Mesenchymal stem cell (in vitro differentiated cells and primary cell): ENCODE measurements at regions not wholly inside any gene's neighbourhood (a gene's known extent, or its start where the extent isn't known, plus 50 kb on each side); places are given as distances from the start of the nearest gene placed in this dataset.

Experiments
- DNase-seq: peaks from one replicate; pipeline ENCODE4 v3.0.0-alpha.2; 2013
- H2AFZ ChIP-seq: one replicate; pipeline ENCODE4 v1.6.1; 2013; ENCODE audit warnings: low read depth, mild to moderate bottlenecking, control low read depth, inconsistent platforms, low read length, moderate library complexity
- H2AK5ac ChIP-seq: 2 replicates; pipeline ENCODE4 v1.6.1; 2013; ENCODE audit warnings: low read length, moderate library complexity, mild to moderate bottlenecking, inconsistent platforms; ENCODE audit not compliant: severe bottlenecking
- H2BK120ac ChIP-seq: one replicate; pipeline ENCODE4 v1.6.1; 2013; ENCODE audit warnings: low read depth, mild to moderate bottlenecking, inconsistent platforms, low read length, moderate library complexity
- H2BK12ac ChIP-seq, 2 experiments: one replicate each; pipeline ENCODE4 v1.6.1; 2013; ENCODE audit warnings: inconsistent platforms in 2 of 2, low read length in 2 of 2, mild to moderate bottlenecking in 2 of 2, moderate library complexity in 2 of 2, control low read depth in 1 of 2
- H2BK15ac ChIP-seq: one replicate; pipeline ENCODE4 v1.6.1; 2013; ENCODE audit warnings: mild to moderate bottlenecking, low read depth, inconsistent platforms; ENCODE audit not compliant: poor library complexity, severe bottlenecking
- H2BK5ac ChIP-seq: 2 replicates; pipeline ENCODE4 v1.6.1; 2013; ENCODE audit warnings: low read depth, mild to moderate bottlenecking, low read length, control low read depth, inconsistent platforms; ENCODE audit not compliant: poor library complexity, severe bottlenecking
- H3K14ac ChIP-seq, 2 experiments: one replicate each; pipeline ENCODE4 v1.6.1; 2013; ENCODE audit warnings: inconsistent platforms in 2 of 2, low read length in 2 of 2, control low read depth in 1 of 2, mild to moderate bottlenecking in 1 of 2, moderate library complexity in 1 of 2
- H3K18ac ChIP-seq, 2 experiments: one replicate each; pipeline ENCODE4 v1.6.1; 2013; ENCODE audit warnings: inconsistent platforms in 2 of 2, low read length in 2 of 2, control low read depth in 1 of 2, low read depth in 1 of 2, mild to moderate bottlenecking in 1 of 2
- H3K23ac ChIP-seq, 2 experiments: one replicate each; pipeline ENCODE4 v1.6.1; 2013; ENCODE audit warnings: inconsistent platforms in 2 of 2, low read length in 2 of 2, mild to moderate bottlenecking in 2 of 2, moderate library complexity in 2 of 2, control low read depth in 1 of 2
- H3K27ac ChIP-seq: 2 replicates; pipeline ENCODE4 v1.5.1; 2013; ENCODE audit warnings: mild to moderate bottlenecking, moderate library complexity, low read length, control low read depth, inconsistent platforms; ENCODE audit not compliant: poor library complexity, severe bottlenecking
- H3K27me3 ChIP-seq, 2 experiments: 2 replicates each; pipeline versions ENCODE4 v1.6.1 to v1.7.0; 2013; ENCODE audit warnings: low read length in 2 of 2, mild to moderate bottlenecking in 2 of 2, moderate library complexity in 2 of 2, control low read depth in 1 of 2, inconsistent platforms in 1 of 2; ENCODE audit not compliant: control insufficient read depth in 1 of 2, insufficient read depth in 1 of 2
- H3K36me3 ChIP-seq, 2 experiments: 2 replicates each; pipeline versions ENCODE4 v1.6.1 to v1.7.0; 2013; ENCODE audit warnings: low read length in 2 of 2, control low read depth in 1 of 2, inconsistent platforms in 1 of 2, low read depth in 1 of 2, mild to moderate bottlenecking in 1 of 2; ENCODE audit not compliant: insufficient read depth in 2 of 2, control insufficient read depth in 1 of 2
- H3K4ac ChIP-seq, 2 experiments: one replicate each; pipeline ENCODE4 v1.6.1; 2013; ENCODE audit warnings: inconsistent platforms in 2 of 2, low read length in 2 of 2, mild to moderate bottlenecking in 2 of 2, moderate library complexity in 2 of 2, control low read depth in 1 of 2, low read depth in 1 of 2
- H3K4me1 ChIP-seq: 2 replicates; pipeline ENCODE4 v1.6.1; 2013; ENCODE audit warnings: low read depth, low read length, control low read depth; ENCODE audit not compliant: control insufficient read depth, insufficient read depth
- H3K4me2 ChIP-seq: 2 replicates; pipeline ENCODE4 v1.6.1; 2013; ENCODE audit warnings: low read length, mild to moderate bottlenecking, inconsistent platforms; ENCODE audit not compliant: poor library complexity, severe bottlenecking
- H3K4me3 ChIP-seq, 2 experiments: 2 replicates each; pipeline versions ENCODE4 v1.5.1 to v1.7.0; 2013; ENCODE audit warnings: low read length in 2 of 2, mild to moderate bottlenecking in 2 of 2, control low read depth in 1 of 2, low read depth in 1 of 2; ENCODE audit not compliant: insufficient read depth in 1 of 2
- H3K79me1 ChIP-seq: replicated peaks from 2 replicates; pipeline ENCODE4 v1.6.1; 2013; ENCODE audit warnings: mild to moderate bottlenecking, control low read depth, low read length, inconsistent platforms; ENCODE audit not compliant: poor library complexity, severe bottlenecking
- H3K9ac ChIP-seq: 2 replicates; pipeline ENCODE4 v1.7.0; 2013; ENCODE audit warnings: mild to moderate bottlenecking, low read length, moderate library complexity
- H3K9me3 ChIP-seq: 2 replicates; pipeline ENCODE4 v1.7.0; 2013; ENCODE audit warnings: mild to moderate bottlenecking, low read length; ENCODE audit not compliant: control insufficient read depth
- H4K8ac ChIP-seq: one replicate; pipeline ENCODE4 v1.6.1; 2013; ENCODE audit warnings: inconsistent platforms, mild to moderate bottlenecking, low read length, moderate library complexity
- H4K91ac ChIP-seq: one replicate; pipeline ENCODE4 v1.6.1; 2013; ENCODE audit warnings: mild to moderate bottlenecking, low read length, inconsistent platforms
- WGBS: methylation state at CpG from one replicate; pipeline ENCODE4 v1.1.7; 2013; ENCODE audit warnings: mixed read lengths; 5-methylcytosine and 5-hydroxymethylcytosine counted together

GRCh38 chr13:106416645-106417044, 118.8 kb downstream of the EFNB2 start:
- Histone ChIP-seq H3K27ac (no peak overlapping the region), H3K4me1 (no peaks in the 10 kb centered on the region), H3K14ac (no peak overlapping the region), H3K79me1 (no peaks in the 10 kb centered on the region), H2BK120ac (no peak overlapping the region), H4K91ac (no peak overlapping the region), H3K4ac (no peak overlapping the region), H2AFZ (no peak overlapping the region), H4K8ac (no peak overlapping the region), H2BK15ac (no peak overlapping the region), H2BK5ac (no peak overlapping the region), H2BK12ac (no peak overlapping the region), H3K9ac (no peak overlapping the region), H2AK5ac (no peak overlapping the region), H3K18ac (no peak overlapping the region), H3K4me2 (no peak overlapping the region), H3K9me3 (no peaks in the 10 kb centered on the region), H3K4me3 (no peak overlapping the region), H3K36me3 (no peaks in the 10 kb centered on the region), H3K23ac (no peak overlapping the region), H3K27me3 (no peaks in the 10 kb centered on the region)
- WGBS = 85% methylated on average over 3 of the region's 3 CpGs
- no peak for DNase-seq

GRCh38 chr13:106415971-106416370, 119.5 kb downstream of the EFNB2 start:
- Histone ChIP-seq H2BK5ac (no peak overlapping the region), H3K4ac (no peak overlapping the region), H3K4me1 (no peaks in the 10 kb centered on the region), H3K27me3 (no peaks in the 10 kb centered on the region), H3K18ac (no peak overlapping the region), H2BK12ac (no peak overlapping the region), H2BK15ac (no peak overlapping the region), H2AK5ac (no peak overlapping the region), H3K23ac (no peak overlapping the region), H3K9me3 (no peaks in the 10 kb centered on the region), H3K4me3 (no peak overlapping the region), H4K8ac (no peak overlapping the region), H3K79me1 (no peaks in the 10 kb centered on the region), H4K91ac (no peak overlapping the region), H3K14ac (no peak overlapping the region), H2BK120ac (no peak overlapping the region), H3K9ac (no peak overlapping the region), H2AFZ (no peak overlapping the region), H3K4me2 (no peak overlapping the region), H3K27ac (no peak overlapping the region), H3K36me3 (no peaks in the 10 kb centered on the region)
- DNase-seq = no peak
- no CpG with 5 or more reads among the region's 1 CpG for WGBS

GRCh38 chr13:106415442-106415841, 120.0 kb downstream of the EFNB2 start:
- no peak overlapping the region for H3K4me3 ChIP-seq
- no peak overlapping the region for H3K9ac ChIP-seq
- H3K27me3 ChIP-seq = no peaks in the 10 kb centered on the region
- no peak overlapping the region for H3K23ac ChIP-seq
- no CpG with 5 or more reads among the region's 4 CpGs for WGBS
- H3K18ac ChIP-seq = no peak overlapping the region
- H3K36me3 ChIP-seq = no peaks in the 10 kb centered on the region
- H3K4ac ChIP-seq = no peak overlapping the region
- no peak overlapping the region for H3K27ac ChIP-seq
- no peak overlapping the region for H2AK5ac ChIP-seq
- no peak overlapping the region for H3K14ac ChIP-seq
- no peak overlapping the region for H2AFZ ChIP-seq
- H3K9me3 ChIP-seq = no peaks in the 10 kb centered on the region
- no peak overlapping the region for H2BK12ac ChIP-seq
- no peak overlapping the region for H2BK5ac ChIP-seq
- no peak overlapping the region for H2BK15ac ChIP-seq
- H3K4me2 ChIP-seq = no peak overlapping the region
- H4K91ac ChIP-seq = no peak overlapping the region
- H3K4me1 ChIP-seq = no peaks in the 10 kb centered on the region
- H4K8ac ChIP-seq = no peak overlapping the region
- H2BK120ac ChIP-seq = no peak overlapping the region
- H3K79me1 ChIP-seq = no peaks in the 10 kb centered on the region
- DNase-seq = peak; percentile 16

- Histone ChIP-seq H2AK5ac (no peak overlapping the region), H3K79me1 (no peaks in the 10 kb centered on the region), H4K91ac (no peak overlapping the region), H3K18ac (no peak overlapping the region), H2AFZ (no peak overlapping the region), H3K4me3 (no peak overlapping the region), H3K23ac (no peak overlapping the region), H3K9me3 (no peaks in the 10 kb centered on the region), H3K14ac (no peak overlapping the region), H3K9ac (no peak overlapping the region), H2BK12ac (no peak overlapping the region), H3K4me2 (no peak overlapping the region), H2BK15ac (no peak overlapping the region), H4K8ac (no peak overlapping the region), H3K36me3 (no peaks in the 10 kb centered on the region), H3K27ac (no peak overlapping the region), H2BK5ac (no peak overlapping the region), H2BK120ac (no peak overlapping the region), H3K4me1 (no peaks in the 10 kb centered on the region), H3K27me3 (peaks cover 0 to 5% of the 10 kb centered on the region in 2 experiments), H3K4ac (no peak overlapping the region)
- 80% methylated on average over 7 of the region's 8 CpGs for WGBS
- DNase-seq = no peak
These were observed 128.1 kb downstream of the EFNB2 start for GRCh38 chr13:106407338-106407737.
